Left cardiac atrium (tissue), 4 donors: ENCODE measurements at regions not wholly inside any gene's neighbourhood (a gene's known extent, or its start where the extent isn't known, plus 50 kb on each side); places are given as distances from the start of the nearest gene placed in this dataset.

Source experiments
- ATAC-seq, 2 donors: fragments of 200-7000 bp; cut with Tn5 transposase; one replicate each; pipeline ENCODE4 v1.9.1; 2020; ENCODE audit warnings: mild to moderate bottlenecking in 2 of 2, moderate library complexity in 2 of 2
- DNase-seq: peaks from one replicate; pipeline ENCODE4 v3.0.0-alpha.2; 2020
- intact Hi-C, 2 donors: fragments of 100-400 bp; cut with DNase I; formaldehyde crosslinking; loops; one replicate each; pipeline versions ENCODE4 v1.14.1 to v1.15.1; 2022 to 2023
- donor health status: DM: no; HTN: yes; CAD: no.
- donor health status: DM: no; HTN: yes; CAD: no; lungs with severe emphysema.
- donor health status: DM: yes; HTN: yes; CAD: no.
- donor health status: Dilated cardiomyopathy.

DNA sequence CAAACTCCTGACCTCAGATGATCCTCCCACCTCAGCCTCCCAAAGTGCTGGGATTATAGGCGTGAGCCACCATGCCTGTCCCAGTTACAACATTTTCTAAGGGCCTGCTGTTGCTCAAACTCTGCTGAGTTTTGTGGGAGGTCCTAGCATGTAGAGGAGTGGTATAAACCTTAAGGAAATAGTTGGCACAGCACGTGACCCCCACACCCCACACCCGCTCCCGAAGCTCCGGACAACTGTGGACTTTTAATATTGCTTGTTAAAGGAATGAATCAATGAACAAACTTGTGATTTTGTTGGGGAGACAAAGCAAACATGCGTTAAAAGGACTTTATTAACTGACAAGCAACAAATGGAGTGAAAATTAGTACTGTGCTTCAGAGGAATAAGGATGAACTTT lies 137.8 kb upstream of the GATA6 start:
- ATAC-seq (peak in 1 of 2 donors; percentile 24), DNase-seq (no peak)
- intact Hi-C loops, result no loop called here

DNA sequence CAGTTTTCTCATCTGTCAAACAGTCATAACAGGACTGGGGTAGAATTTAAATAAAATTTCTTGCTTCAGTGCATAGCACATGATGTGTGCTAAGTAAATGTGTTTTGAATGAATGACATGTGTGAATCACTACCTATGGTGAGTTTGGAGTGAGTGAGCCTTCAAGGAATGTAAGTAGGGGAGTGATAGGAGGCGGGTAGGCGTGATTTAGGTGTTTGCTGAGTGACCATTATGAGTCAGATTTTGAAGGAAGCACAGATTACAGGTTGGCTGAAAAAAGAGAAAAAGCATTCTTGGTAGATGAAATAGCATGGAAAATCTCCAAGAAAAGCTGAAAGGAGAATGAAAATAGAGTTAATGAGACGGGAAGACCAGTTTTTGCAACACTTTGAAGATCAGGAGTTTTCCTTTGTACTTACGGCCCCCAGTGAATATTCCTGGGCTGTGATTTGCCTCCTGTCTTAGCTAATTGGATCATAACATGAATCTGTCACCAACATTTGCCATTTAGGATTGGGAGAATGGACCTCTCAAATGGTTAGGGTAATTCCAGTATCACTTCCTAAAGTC lies 136.9 kb upstream of the GATA6 start:
- peak; percentile 44 to 98 for ATAC-seq
- DNase-seq, result no peak
- intact Hi-C loops, result no loop called here

DNA sequence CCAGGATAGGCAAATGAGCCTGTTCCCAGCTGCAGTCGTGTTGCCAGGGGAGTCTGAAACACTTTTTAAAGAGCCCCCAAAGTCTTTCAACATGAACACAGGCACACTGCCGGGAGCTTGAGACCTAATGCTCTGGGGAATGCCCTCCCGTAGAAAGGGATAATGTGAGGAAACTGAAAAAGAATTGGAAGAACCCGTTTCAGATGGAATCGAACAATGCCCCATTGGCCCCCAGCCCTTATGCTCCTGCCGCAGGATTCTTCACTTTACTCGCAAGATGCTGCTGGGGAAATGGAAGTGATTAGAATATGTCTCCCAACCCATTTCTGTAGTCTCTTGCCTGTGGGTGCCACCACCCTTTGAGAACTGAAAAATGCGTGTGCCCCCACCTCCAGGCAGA lies 136.3 kb upstream of the GATA6 start:
- ATAC-seq (no peak), DNase-seq (no peak)
- intact Hi-C loops, result no loop called here

DNA sequence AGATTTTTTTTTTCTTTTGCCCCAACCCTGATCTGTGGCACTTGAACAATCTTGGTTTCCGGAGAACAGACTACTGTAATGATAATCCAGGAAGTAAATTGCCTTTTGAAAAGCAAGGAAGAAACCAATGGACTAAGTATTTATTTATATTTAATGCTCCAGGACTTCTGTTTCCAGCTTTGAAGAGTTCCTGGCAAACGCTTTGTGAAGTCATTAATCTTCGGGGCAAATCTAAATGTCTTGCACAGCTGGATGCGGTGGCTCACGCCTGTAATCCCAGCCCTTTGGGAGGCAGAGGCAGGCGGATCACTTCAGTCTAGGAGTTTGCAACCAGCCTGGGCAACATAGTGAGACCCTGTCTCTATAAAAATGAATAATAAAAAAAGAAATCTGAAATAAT lies 135.1 kb upstream of the GATA6 start:
- ATAC-seq (no peak), DNase-seq (no peak)
- intact Hi-C loops, result no loop called here

GRCh38 chr18:22040533-22040932 lies 128.9 kb upstream of the GATA6 start:
- ATAC-seq (no peak), DNase-seq (no peak)
- intact Hi-C loops, result no loop called here

DNA sequence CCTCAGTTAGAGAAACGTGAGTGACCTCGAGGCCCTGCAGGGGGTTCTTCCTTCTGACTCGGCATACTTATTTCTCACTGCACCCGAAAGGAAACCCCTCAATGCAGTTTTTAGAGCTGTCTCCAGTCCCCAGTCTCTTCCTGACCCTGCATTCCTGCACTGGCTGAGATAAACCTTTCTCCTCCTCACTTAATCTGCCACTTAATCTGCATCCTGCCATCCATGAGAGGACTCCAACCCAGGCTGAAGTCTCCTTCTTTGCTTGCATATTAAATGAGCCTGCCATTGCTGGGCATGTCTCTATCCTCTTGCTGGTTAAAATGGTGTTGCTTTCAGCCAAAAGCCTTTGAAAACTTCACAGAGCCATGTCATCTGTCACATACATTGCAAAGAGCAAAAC lies 125.6 kb upstream of the GATA6 start:
- intact Hi-C loops, result no loop called here
- ATAC-seq (no peak), DNase-seq (no peak)

DNA sequence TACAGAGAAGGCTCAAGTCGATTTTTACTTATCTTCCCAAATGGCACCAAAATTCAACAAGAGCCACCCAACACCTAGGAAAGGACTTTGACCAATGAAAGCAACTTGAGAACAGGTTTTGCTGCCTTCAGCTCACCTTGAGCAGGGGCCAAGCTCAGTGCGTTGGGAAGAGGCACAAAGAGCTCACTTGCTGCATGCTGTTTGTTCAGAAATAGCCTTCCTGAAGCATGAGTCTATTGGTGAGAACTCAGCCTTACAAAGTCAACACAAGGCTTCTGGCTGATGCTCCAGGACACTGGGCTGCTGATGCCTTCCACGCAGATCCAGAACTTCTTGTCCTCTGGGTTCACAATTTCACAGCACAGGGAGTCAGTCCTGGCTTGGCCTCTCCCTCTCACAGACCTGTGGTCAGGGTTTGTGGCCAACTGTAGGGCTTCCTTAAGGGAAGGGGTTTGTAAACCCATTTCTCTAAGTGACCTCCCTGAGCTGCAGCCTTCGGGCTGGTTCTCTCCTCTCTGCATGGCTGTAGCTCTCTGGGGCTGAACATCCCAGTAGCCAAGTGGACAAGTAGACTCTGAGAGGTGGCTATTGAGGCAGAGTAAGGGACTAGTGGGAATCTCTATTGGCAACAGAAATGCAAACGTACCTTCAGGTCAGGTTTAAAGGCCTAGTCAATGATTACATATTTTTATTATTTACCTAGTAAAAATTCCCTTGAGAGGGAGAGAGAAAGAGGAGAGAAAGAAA lies 124.7 kb upstream of the GATA6 start:
- intact Hi-C loops, result no loop called here

GRCh38 chr18:22045221-22045918 lies 124.0 kb upstream of the GATA6 start:
- ATAC-seq, result no peak
- no peak for DNase-seq
- intact Hi-C loops, result no loop called here

More for the DNA sequence above, 124.7 kb upstream of the GATA6 start:
- no peak for DNase-seq
- ATAC-seq, result no peak

DNA sequence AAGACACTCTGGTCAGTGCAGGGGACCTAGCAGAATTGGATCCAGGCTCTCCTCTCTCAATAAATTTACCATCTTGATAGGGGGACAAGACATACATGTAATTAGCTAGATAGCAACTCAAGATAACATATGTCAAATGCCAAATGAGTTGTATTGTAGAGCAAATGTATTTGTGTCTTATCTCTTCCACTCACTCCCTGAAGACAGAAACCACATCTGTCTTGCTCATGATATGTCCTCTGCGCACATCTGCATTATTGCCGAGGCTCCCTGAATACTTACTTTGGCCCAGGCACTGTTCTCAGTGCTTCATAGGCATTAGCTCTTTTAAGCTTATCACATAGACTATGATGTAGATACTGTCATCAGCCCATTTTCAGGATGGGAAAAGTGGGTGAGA lies 122.9 kb upstream of the GATA6 start:
- DNase-seq, result no peak
- ATAC-seq, result no peak
- intact Hi-C loops, result no loop called here

- intact Hi-C loops, result no loop called here
- DNase-seq (no peak), ATAC-seq (no peak)
Observed at GRCh38 chr18:22047485-22047884, 121.9 kb upstream of the GATA6 start.

- DNase-seq, result no peak
- ATAC-seq, result no peak
- intact Hi-C loops, result no loop called here
Observed at GRCh38 chr18:22048221-22048620, 121.2 kb upstream of the GATA6 start.

GRCh38 chr18:22048932-22049615 lies 120.3 kb upstream of the GATA6 start:
- no peak for ATAC-seq
- no peak for DNase-seq
- intact Hi-C loops, result no loop called here

- intact Hi-C loops, result no loop called here
- DNase-seq (no peak), ATAC-seq (no peak)
Observed at GRCh38 chr18:22052405-22053105, 116.8 kb upstream of the GATA6 start.

DNA sequence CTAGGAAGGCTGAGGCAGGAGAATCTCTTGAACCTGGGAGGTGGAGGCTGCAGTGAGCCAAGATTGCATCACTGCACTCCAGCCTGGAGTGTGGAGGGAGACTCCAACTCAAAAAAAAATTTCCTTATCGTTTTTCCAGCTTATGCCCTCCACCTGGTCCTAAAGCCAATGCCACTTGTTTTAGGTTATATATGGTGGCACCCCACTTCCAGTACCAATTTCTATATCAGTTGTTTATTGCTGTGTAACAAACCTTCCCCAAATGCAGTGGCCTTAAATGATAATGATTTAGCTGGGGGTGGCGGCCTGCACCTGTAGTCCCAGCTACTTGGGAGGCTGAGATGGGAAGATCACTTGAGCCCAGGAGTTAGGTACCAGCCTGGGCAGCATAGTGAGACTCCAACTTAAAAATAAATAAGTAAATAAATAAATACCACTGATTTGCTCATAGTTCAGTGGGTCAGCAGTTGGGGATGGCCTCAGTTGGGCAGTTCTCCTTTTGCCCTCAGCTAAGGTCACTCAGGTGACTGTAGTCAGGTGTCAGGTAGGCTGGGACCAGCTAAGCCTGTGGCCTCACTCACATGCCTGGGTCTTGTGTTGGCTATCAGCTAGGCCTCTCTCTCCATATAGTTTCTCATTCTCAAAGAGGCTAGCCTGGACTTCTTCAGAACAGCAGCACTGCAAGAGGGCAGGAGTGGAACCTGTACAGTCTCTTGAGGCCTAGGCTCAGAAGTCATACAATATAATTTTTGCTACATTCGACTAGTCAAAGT lies 113.7 kb upstream of the GATA6 start:
- no peak for DNase-seq
- intact Hi-C loops, result no loop called here
- no peak for ATAC-seq

DNA sequence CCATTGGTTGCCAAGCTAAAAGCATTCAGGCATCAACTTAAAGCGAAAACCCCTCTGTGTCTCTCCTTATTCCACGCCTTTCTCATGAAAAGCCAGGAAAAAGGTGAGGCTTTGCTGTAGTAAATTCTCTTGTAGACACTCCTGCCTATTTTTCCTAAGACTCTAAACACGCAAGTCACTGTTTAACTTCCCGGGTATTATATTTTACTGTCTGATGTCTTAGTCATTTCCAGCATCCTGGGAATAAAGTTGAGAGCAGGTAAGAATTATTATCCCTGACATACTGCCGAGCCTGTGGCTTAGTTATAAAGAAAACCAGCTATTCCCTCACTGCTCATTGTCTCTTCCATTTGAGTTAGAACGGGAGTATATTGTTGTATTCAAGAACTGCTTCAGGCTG lies 112.4 kb upstream of the GATA6 start:
- intact Hi-C loops, result no loop called here
- ATAC-seq, result no peak

GRCh38 chr18:22057908-22058527 lies 111.4 kb upstream of the GATA6 start:
- intact Hi-C loops, result no loop called here
- DNase-seq (no peak), ATAC-seq (no peak)

More for the DNA sequence above, 112.4 kb upstream of the GATA6 start:
- no peak for DNase-seq

DNA sequence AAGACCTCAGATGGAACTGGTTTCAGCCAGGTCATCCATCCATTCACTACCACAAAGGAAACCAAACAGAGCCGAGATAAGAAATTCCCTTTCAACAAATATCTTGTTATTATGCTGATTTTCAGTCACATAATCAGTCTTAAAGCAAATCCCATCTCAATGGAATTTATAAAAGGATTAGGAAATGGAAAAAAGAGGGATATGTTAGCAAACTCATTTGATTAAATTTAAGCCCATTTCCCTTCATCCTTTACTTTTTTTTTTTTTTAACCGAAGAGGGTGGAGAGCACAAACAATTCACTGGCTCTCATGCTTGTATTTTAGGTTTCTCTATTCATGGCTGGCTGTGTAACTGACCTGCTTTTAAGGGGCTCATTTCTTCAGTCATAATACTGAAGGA lies 109.0 kb upstream of the GATA6 start:
- intact Hi-C loops, result no loop called here
- ATAC-seq (no peak), DNase-seq (no peak)

- ATAC-seq, result no peak
- DNase-seq, result no peak
- intact Hi-C loops, result no loop called here
Observed at GRCh38 chr18:22063102-22063501, 106.3 kb upstream of the GATA6 start.
